ENCODE measurements at regions not wholly inside any gene's neighbourhood (a gene's known extent, or its start where the extent isn't known, plus 50 kb on each side); places are given as distances from the start of the nearest gene placed in this dataset.
A peak's percentile ranks its signal among the peaks of the same experiment; 100 is the strongest.

DNA sequence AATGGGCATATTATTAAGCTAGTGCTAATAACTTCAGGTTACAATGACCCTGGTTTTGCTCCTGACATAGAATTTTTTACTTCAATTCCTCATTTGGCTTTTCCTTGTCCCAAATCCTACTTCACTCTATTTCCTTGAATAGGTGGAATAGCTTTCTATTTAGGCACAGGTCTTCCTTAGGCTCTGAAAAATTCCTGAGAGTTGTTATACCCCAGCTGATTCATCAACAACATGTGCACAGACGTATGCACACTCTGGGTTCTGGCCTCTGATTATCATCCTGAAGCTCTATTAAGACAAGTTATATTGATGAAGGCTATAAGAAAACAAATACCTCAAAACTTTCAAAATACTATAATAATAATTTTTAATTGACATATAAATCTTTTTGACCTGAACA lies 172.4 kb downstream of the NTMT2 start:
- no peak overlapping the region for H3K4me3 ChIP-seq (ENCODE audit: low read length)
- DNase-seq, result no peak
- WGBS, result 70% methylated on average over 1 of the region's 1 CpG
- intact Hi-C loops (cut with DNase I), result no loop called here
- no peaks in the 10 kb centered on the region for H3K9me3 ChIP-seq (ENCODE audit: control insufficient read depth, low read length)
- H3K27me3 ChIP-seq (ENCODE audit: control insufficient read depth, insufficient read depth), result no peaks in the 10 kb centered on the region
- ATAC-seq, result no peak
- no peak overlapping the region for H3K27ac ChIP-seq (ENCODE audit: low read length)
- no peaks in the 10 kb centered on the region for H3K4me1 ChIP-seq (ENCODE audit: control insufficient read depth, insufficient read depth, low read length)

DNA sequence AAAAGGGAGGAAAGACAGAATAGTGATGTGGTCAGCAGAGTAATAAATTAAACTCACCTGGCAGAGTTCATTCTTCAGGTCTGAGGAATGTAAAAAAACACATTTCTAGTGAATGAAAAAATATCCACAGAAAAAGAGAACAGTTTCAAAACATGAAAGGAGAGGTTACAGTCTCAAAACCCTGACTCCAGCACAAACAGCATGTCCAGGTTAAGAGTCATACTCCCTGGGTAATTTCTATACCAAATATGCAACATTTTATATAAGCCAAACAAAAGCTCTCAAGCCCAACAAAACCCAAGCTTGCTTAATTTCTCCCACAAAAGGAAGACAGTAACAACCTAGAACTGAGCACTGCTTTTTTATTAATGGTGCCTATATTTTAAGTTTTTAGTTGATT lies 173.0 kb downstream of the NTMT2 start:
- H3K27ac ChIP-seq (ENCODE audit: low read length), result no peak overlapping the region
- no peak overlapping the region for H3K4me3 ChIP-seq (ENCODE audit: low read length)
- H3K4me1 ChIP-seq (ENCODE audit: control insufficient read depth, insufficient read depth, low read length), result no peaks in the 10 kb centered on the region
- no peaks in the 10 kb centered on the region for H3K27me3 ChIP-seq (ENCODE audit: control insufficient read depth, insufficient read depth)
- DNase-seq (no peak), ATAC-seq (no peak)
- intact Hi-C loops (cut with DNase I), result no loop called here
- no peaks in the 10 kb centered on the region for H3K9me3 ChIP-seq (ENCODE audit: control insufficient read depth, low read length)

DNA sequence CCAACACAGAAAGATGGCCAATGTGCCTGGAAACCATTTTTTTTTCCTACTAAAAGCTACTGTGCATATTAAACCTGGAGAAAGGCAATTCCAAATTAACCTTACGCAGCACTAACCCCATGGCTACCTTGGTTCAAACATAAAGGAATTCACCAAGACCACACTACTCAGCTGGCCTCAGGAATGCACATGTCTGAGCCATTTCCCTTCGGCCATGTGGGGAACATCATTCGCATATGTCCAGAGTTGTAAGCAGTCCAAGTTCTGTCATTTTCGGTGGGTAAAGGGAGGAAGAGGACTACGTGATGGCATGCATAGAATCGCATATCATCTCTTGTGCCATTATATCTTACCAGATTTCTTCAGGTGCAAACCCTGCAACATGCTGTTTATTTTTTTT lies 175.4 kb downstream of the NTMT2 start:
- H3K27me3 ChIP-seq (ENCODE audit: control insufficient read depth, insufficient read depth), result no peaks in the 10 kb centered on the region
- intact Hi-C loops (cut with DNase I), result no loop called here
- H3K4me1 ChIP-seq (ENCODE audit: control insufficient read depth, insufficient read depth, low read length), result no peaks in the 10 kb centered on the region
- ATAC-seq (no peak), DNase-seq (no peak)
- no peak overlapping the region for H3K4me3 ChIP-seq (ENCODE audit: low read length)
- no peak overlapping the region for H3K27ac ChIP-seq (ENCODE audit: low read length)
- H3K9me3 ChIP-seq (ENCODE audit: control insufficient read depth, low read length), result no peaks in the 10 kb centered on the region
- WGBS, result 69% methylated on average over 6 of the region's 6 CpGs

DNA sequence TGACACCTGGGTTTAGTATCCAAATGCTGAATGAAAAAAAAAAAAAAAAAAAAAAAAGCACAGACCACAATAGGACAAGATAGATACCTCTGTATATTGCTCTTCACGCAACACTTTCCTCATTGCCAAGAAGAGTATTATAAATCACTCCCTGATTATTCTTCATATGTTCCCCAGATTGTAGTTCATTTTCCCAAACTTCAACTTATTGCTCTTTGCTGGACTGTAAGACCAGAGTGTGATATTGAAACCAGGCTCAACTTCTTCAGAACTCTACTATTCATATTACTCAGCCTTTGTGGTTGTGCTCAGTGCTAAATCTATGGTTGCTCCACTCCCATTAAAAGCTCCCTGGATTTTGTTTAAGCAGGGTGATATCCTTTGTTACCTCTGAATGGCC lies 180.4 kb downstream of the NTMT2 start:
- 96% methylated on average over 1 of the region's 1 CpG for WGBS

DNA sequence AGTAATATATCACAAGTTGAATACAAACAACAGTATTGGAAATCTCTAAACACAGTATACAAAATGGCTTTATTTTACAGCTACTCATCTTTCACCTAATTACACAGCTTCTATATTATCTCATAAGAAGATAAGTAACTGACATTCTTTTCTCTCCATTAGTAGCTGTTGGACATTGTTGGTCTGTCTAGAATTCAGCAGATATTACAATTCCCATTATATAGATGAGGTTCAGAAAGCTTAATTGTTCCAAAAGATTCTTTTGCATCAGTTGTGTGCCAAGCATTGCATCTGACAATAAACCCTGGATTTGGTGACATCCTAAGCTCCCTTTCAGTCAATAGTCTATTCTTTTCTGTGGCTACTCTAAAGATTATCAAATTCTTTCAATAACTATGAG lies 187.0 kb downstream of the NTMT2 start:
- Histone ChIP-seq H3K27me3 (ENCODE audit: control insufficient read depth, insufficient read depth) (no peaks in the 10 kb centered on the region), H3K4me1 (ENCODE audit: control insufficient read depth, insufficient read depth, low read length) (no peaks in the 10 kb centered on the region), H3K9me3 (ENCODE audit: control insufficient read depth, low read length) (no peaks in the 10 kb centered on the region), H3K27ac (ENCODE audit: low read length) (no peak overlapping the region), H3K4me3 (ENCODE audit: low read length) (no peak overlapping the region)
- intact Hi-C loops (cut with DNase I), result no loop called here
- ATAC-seq (no peak), DNase-seq (no peak)

More for the DNA sequence above, 180.4 kb downstream of the NTMT2 start:
- no peaks in the 10 kb centered on the region for H3K9me3 ChIP-seq (ENCODE audit: control insufficient read depth, low read length)
- H3K4me3 ChIP-seq (ENCODE audit: low read length), result no peak overlapping the region
- intact Hi-C loops (cut with DNase I), result no loop called here
- no peak for ATAC-seq
- no peaks in the 10 kb centered on the region for H3K27me3 ChIP-seq (ENCODE audit: control insufficient read depth, insufficient read depth)
- no peak overlapping the region for H3K27ac ChIP-seq (ENCODE audit: low read length)
- H3K4me1 ChIP-seq (ENCODE audit: control insufficient read depth, insufficient read depth, low read length), result no peaks in the 10 kb centered on the region
- DNase-seq, result no peak

DNA sequence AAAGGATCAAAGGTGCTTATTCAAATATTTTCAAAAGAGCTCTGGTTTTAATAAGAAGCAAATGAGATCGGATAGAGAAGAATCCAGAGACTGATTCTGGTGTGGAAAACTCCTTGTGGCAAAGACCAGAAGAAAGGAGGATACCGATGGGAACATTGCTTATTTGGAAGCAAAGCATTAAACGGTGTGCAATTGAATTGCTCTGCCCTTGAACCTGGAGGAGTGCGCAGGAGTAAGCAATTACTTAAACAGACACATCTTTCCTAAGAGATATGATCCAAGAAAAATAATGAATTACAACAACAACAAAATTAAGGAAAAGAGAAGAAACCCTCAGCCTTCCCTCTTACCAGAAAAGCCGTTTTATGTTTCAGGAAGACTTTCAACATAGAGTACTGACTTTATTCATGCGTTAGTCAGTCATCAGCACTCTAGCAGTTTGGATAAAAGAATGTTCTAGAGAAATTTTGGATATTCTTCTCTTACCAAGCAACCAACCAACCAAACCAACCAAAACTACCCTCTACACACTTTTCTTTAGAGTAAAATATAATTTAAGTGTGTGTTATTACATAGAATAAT lies 191.7 kb downstream of the NTMT2 start:
- no peaks in the 10 kb centered on the region for H3K4me1 ChIP-seq (ENCODE audit: control insufficient read depth, insufficient read depth, low read length)
- no peak overlapping the region for H3K4me3 ChIP-seq (ENCODE audit: low read length)
- ATAC-seq, result no peak
- intact Hi-C loops (cut with DNase I), result no loop called here
- no peaks in the 10 kb centered on the region for H3K27me3 ChIP-seq (ENCODE audit: control insufficient read depth, insufficient read depth)
- H3K27ac ChIP-seq (ENCODE audit: low read length), result no peak overlapping the region
- no peak for DNase-seq
- 63% methylated on average over 6 of the region's 6 CpGs for WGBS
- no peaks in the 10 kb centered on the region for H3K9me3 ChIP-seq (ENCODE audit: control insufficient read depth, low read length)

DNA sequence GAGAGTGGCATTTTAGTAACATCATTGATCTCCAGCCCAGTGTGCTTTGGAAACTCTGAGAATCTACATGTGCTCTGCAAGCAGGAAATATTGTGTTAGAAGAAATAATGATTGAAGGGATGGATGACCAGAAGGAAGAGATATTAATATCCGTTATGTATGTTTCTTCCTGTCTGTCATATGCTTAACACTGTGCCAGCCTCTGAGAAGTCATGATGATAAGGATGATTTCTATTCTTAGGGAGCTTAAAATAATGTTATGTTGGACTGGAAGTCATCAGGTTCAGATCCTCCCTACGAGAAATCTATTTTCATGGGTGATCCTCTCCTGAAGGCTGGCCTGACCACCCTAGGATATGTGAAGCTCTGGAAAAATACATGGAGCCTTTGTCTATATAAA lies 192.4 kb upstream of the GORAB start:
- H3K27me3 ChIP-seq (ENCODE audit: control insufficient read depth, insufficient read depth), result no peaks in the 10 kb centered on the region
- H3K27ac ChIP-seq (ENCODE audit: low read length), result no peak overlapping the region
- WGBS, result 43% methylated on average over 2 of the region's 2 CpGs
- H3K9me3 ChIP-seq (ENCODE audit: control insufficient read depth, low read length), result no peaks in the 10 kb centered on the region
- intact Hi-C loops (cut with DNase I), result no loop called here
- no peak for ATAC-seq
- DNase-seq, result no peak
- H3K4me1 ChIP-seq (ENCODE audit: control insufficient read depth, insufficient read depth, low read length), result no peaks in the 10 kb centered on the region
- H3K4me3 ChIP-seq (ENCODE audit: low read length), result no peak overlapping the region

DNA sequence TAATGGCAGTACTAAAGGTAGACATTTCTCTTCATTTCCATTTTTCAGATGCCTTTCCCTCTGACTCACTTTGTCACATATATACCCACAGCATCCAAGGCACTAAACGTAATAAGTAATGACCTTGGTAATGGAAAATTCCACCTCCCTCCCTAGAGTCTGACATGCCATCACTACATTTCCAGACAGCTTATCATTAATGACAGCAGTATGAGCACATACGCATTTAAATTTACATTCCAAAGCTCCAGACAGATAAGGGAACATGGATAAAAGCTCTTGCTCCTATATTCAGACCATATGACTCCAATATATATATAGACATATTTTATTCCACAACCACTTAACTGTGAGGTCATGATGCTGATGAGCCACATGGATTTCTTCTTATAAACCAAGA lies 191.7 kb upstream of the GORAB start:
- 49% methylated on average over 2 of the region's 2 CpGs for WGBS
- H3K27ac ChIP-seq (ENCODE audit: low read length), result no peak overlapping the region

DNA sequence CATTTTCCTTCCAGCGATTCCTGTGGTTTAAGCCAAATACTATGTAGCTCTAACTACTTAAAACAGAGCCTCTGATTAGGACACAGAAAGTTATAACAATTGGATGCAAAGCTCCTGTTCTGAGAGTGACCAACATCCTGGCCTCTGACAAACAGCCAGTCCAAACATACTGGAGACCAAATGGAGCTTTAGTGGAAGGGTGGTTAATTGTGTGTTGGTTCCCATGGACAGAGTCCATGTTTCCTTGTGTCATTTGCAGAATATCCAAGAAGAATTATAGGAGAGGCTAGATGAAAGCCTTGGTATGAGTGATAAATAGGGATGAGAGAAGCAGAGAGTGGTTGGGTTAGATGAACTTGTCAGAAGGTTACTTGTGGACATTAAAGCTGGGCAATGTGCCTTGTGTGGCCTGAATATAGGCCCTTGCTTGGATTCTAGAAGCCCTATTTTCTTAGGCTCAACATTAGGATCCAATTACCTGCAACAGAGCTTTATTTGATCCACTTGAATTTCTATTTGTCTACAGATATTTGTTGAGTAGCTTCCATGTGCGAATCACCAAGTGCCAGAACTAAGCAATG lies 180.5 kb upstream of the GORAB start:
- Histone ChIP-seq H3K4me1 (ENCODE audit: control insufficient read depth, insufficient read depth, low read length) (peaks cover 4% of the 10 kb centered on the region), H3K9me3 (ENCODE audit: control insufficient read depth, low read length) (no peaks in the 10 kb centered on the region), H3K27ac (ENCODE audit: low read length) (no peak overlapping the region), H3K4me3 (ENCODE audit: low read length) (no peak overlapping the region), H3K27me3 (ENCODE audit: control insufficient read depth, insufficient read depth) (no peaks in the 10 kb centered on the region)
- 46% methylated on average over 2 of the region's 2 CpGs for WGBS
- intact Hi-C loops (cut with DNase I), result no loop called here
- DNase-seq (peak in 1 of 3 donors; percentile 24), ATAC-seq (peak; percentile 36 to 87)

More for the DNA sequence above, 191.7 kb upstream of the GORAB start:
- DNase-seq (no peak), ATAC-seq (no peak)
- intact Hi-C loops (cut with DNase I), result no loop called here
- Histone ChIP-seq H3K9me3 (ENCODE audit: control insufficient read depth, low read length) (no peaks in the 10 kb centered on the region), H3K27me3 (ENCODE audit: control insufficient read depth, insufficient read depth) (no peaks in the 10 kb centered on the region), H3K4me1 (ENCODE audit: control insufficient read depth, insufficient read depth, low read length) (no peaks in the 10 kb centered on the region), H3K4me3 (ENCODE audit: low read length) (no peak overlapping the region)

DNA sequence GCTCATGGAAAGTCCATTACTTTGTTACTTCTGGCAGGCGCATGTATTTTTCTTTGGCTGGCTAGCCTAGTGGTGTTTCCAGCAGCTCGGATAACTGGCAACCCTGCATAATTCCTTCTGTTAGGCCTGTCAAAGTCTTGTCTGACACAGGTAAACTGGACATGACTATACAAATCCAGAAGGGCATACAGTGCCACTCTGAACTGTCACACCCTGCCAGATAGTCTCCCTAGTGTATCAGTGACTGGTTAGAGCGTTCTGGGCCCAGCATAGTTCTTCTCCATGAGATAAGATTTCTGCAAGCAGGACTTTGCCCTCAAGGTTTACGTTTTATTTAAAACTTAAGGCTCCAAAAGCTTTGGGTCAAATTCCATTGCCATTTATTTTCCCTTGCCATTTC lies 177.7 kb upstream of the GORAB start:
- Histone ChIP-seq H3K27ac (ENCODE audit: low read length) (no peak overlapping the region), H3K4me1 (ENCODE audit: control insufficient read depth, insufficient read depth, low read length) (peaks cover 4% of the 10 kb centered on the region), H3K9me3 (ENCODE audit: control insufficient read depth, low read length) (no peaks in the 10 kb centered on the region), H3K27me3 (ENCODE audit: control insufficient read depth, insufficient read depth) (no peaks in the 10 kb centered on the region), H3K4me3 (ENCODE audit: low read length) (no peak overlapping the region)
- 29% methylated on average over 4 of the region's 4 CpGs for WGBS
- intact Hi-C loops (cut with DNase I), result no loop called here
- peak in 1 of 3 donors; percentile 15 for DNase-seq
- ATAC-seq, result peak; percentile 70 to 71

DNA sequence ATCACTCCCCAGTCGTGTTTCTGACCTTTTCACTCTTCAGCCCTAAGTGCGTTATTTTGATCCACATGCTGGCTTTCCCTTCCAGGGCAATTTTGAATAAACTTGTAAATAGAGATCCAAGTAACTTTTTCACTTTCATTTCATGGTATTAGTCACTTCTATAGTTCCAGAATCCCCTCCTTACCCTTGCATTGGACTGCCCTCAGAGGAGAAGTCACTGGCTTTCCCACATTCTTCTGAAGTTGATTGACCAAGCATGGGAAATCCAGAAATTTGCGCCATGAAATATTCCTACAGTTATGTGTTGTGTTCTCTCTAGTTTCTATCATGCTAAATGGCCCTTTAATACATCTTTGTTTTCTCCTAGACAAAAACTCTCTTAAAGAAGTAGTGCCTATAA lies 177.3 kb upstream of the GORAB start:
- WGBS, result 49% methylated on average over 3 of the region's 3 CpGs
- no peaks in the 10 kb centered on the region for H3K27me3 ChIP-seq (ENCODE audit: control insufficient read depth, insufficient read depth)
- H3K4me3 ChIP-seq (ENCODE audit: low read length), result no peak overlapping the region
- H3K4me1 ChIP-seq (ENCODE audit: control insufficient read depth, insufficient read depth, low read length), result peaks cover 4% of the 10 kb centered on the region
- no peak for DNase-seq
- no peak overlapping the region for H3K27ac ChIP-seq (ENCODE audit: low read length)
- intact Hi-C loops (cut with DNase I), result no loop called here
- no peak for ATAC-seq
- no peaks in the 10 kb centered on the region for H3K9me3 ChIP-seq (ENCODE audit: control insufficient read depth, low read length)

DNA sequence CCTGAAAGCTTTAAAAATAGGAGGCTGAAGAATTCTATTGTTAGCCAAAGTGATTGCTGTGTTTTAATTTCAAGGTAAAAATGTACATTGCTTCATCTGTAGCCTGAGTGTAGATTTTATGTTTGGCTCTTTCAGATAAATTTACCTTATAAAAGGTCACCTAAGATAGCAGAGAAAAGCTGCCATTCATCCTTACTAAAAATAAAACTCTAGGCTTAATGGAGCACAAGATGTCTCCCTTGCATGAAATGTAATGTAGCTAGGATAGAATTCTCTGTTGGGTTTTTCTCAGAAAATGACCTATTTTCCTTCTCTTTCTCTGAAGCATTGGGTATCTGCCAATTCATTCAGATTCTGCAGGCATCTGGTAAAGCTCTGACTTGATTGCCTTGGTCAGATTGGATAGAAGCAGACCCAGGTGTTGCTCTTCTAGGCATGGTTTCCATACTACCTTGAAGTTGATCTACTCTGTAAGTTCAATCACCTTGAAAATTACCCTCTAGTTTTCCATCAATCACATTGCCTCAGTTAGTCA lies 176.6 kb upstream of the GORAB start:
- DNase-seq, result no peak
- no peak overlapping the region for H3K4me3 ChIP-seq (ENCODE audit: low read length)
- peaks cover 4% of the 10 kb centered on the region for H3K4me1 ChIP-seq (ENCODE audit: control insufficient read depth, insufficient read depth, low read length)
- H3K9me3 ChIP-seq (ENCODE audit: control insufficient read depth, low read length), result no peaks in the 10 kb centered on the region
- intact Hi-C loops (cut with DNase I), result no loop called here
- no peak overlapping the region for H3K27ac ChIP-seq (ENCODE audit: low read length)
- no peak for ATAC-seq
- H3K27me3 ChIP-seq (ENCODE audit: control insufficient read depth, insufficient read depth), result no peaks in the 10 kb centered on the region
